ENCODE measurements at regions not wholly inside any gene's neighbourhood (a gene's known extent, or its start where the extent isn't known, plus 50 kb on each side); places are given as distances from the start of the nearest gene placed in this dataset.

- CTCF ChIA-PET, result interaction anchor here (1.1 to 1.2 kb wide), 2 partner anchors 265 to 611 kb away, joined by 3 read pairs; no protein-coding TSS in a partner anchor
- no peak overlapping the region for H2AFZ ChIP-seq (ENCODE audit: control insufficient read depth, low read depth, low read length)
- no peaks in the 10 kb centered on the region for H3K36me3 ChIP-seq (ENCODE audit: control insufficient read depth in 2 of 2, insufficient read depth in 2 of 2, low read length in 1 of 2)
- H3K4me3 ChIP-seq, result no peak overlapping the region
- H3K4me1 ChIP-seq (ENCODE audit: control insufficient read depth, insufficient read depth, low read length), result no peaks in the 10 kb centered on the region
- no peaks in the 10 kb centered on the region for H4K20me1 ChIP-seq (ENCODE audit: control insufficient read depth, insufficient read depth)
- H3K9me3 ChIP-seq (replicated peaks; ENCODE audit: control insufficient read depth, insufficient read depth, low read length), result no peaks in the 10 kb centered on the region
- RAD21 ChIA-PET (ENCODE audit: unreplicated experiment), result no interaction called here
- H3K27ac ChIP-seq (ENCODE audit: control insufficient read depth, insufficient read depth), result no peak overlapping the region
- WGBS (ENCODE audit: insufficient coverage, insufficient replicate concordance, low lambda C conversion rate, missing lambda C conversion rate), result 0% methylated on average over 2 of the region's 2 CpGs
- FAIRE-seq, result no peak
- no TSS peak for BruUV-seq (replicated peaks)
- SMC1A ChIA-PET (ENCODE audit: uncharacterized antibody, unreplicated experiment), result interaction anchor here (0.6 kb wide), 1 partner anchor 10 kb away, joined by 3 read pairs; no protein-coding TSS in a partner anchor
- ATAC-seq, result no peak
- intact Hi-C loops (cut with micrococcal nuclease; ENCODE audit: unreplicated experiment), result no loop called here
- H3K79me2 ChIP-seq (ENCODE audit: control insufficient read depth, insufficient read depth, low read length), result no peaks in the 10 kb centered on the region
- POLR2A ChIA-PET, result no interaction called here
- H3K27me3 ChIP-seq (replicated peaks in 1 of 2; ENCODE audit: control insufficient read depth in 2 of 2, insufficient read depth in 2 of 2, low read length in 1 of 2), result no peaks in the 10 kb centered on the region
- H3K4me2 ChIP-seq (ENCODE audit: control insufficient read depth, insufficient read depth), result no peak overlapping the region
- H3K9ac ChIP-seq (ENCODE audit: control insufficient read depth, insufficient read depth, low read length), result no peak overlapping the region
- no peak for DNase-seq (ENCODE audit: low read depth, low spot score)
- in situ Hi-C loops (cut with MboI), result no loop called here
- TF ChIP-seq SMARCA5 (IDR thresholded peaks at IDR 0.05) (no peak), RBBP5 (conservative IDR thresholded peaks at IDR 0.05) (no peak), BACH1 (IDR thresholded peaks at IDR 0.05; ENCODE audit: borderline replicate concordance) (no peak), ZNF622 (IDR thresholded peaks at IDR 0.05) (no peak), KAT2A (conservative IDR thresholded peaks at IDR 0.05; ENCODE audit: control insufficient read depth, low read depth, low read length) (no peak), CEBPB (IDR thresholded peaks at IDR 0.05; ENCODE audit: borderline replicate concordance in 1 of 2, low read depth in 2 of 2, low read length in 2 of 2) (no peak), BHLHE40 (IDR thresholded peaks at IDR 0.05; ENCODE audit: borderline replicate concordance in 1 of 2, low read depth in 2 of 2, low read length in 1 of 2) (no peak), ESRRA (IDR thresholded peaks at IDR 0.05; ENCODE audit: low read length) (no peak), RCOR1 (conservative IDR thresholded peaks at IDR 0.05; ENCODE audit: low read depth, low read length) (no peak), FOS (IDR thresholded peaks at IDR 0.05; ENCODE audit: borderline replicate concordance, extremely low read depth, insufficient read length) (no peak), ZBTB11 (CRISPR knock-in tag; IDR thresholded peaks at IDR 0.05) (no peak), ATF3 (IDR thresholded peaks at IDR 0.05; ENCODE audit: borderline replicate concordance, extremely low read depth, low read depth, low read length) (no peak), NR2F1 (conservative IDR thresholded peaks at IDR 0.05) (no peak), CBX3 (IDR thresholded peaks at IDR 0.05; ENCODE audit: borderline replicate concordance, low read depth) (no peak), MYC (IDR thresholded peaks at IDR 0.05; ENCODE audit: insufficient read depth, insufficient read length, insufficient replicate concordance, low read length, severe bottlenecking) (no peak), EGR1 (IDR thresholded peaks at IDR 0.05; ENCODE audit: borderline replicate concordance in 1 of 2, low read depth in 2 of 2, low read length in 2 of 2) (no peak)
Observed at GRCh38 chr12:77314378-77315052, 249.1 kb upstream of the E2F7 start.

All from GM12878 (cell line).